Activated CD4-positive, alpha-beta T cell treated with anti-CD3 and anti-CD28 coated beads for 48 hours (primary cell): ENCODE measurements at regions not wholly inside any gene's neighbourhood (a gene's known extent, or its start where the extent isn't known, plus 50 kb on each side); places are given as distances from the start of the nearest gene placed in this dataset.
"Not testable (repeated sequence)": the region's sequence is repeated elsewhere in the genome, so short reads cannot be mapped to it uniquely, and the experiment has no call there.

Source experiments
- DNase-seq: peaks from one replicate; pipeline ENCODE4 v3.0.0-alpha.2; 2020

DNA sequence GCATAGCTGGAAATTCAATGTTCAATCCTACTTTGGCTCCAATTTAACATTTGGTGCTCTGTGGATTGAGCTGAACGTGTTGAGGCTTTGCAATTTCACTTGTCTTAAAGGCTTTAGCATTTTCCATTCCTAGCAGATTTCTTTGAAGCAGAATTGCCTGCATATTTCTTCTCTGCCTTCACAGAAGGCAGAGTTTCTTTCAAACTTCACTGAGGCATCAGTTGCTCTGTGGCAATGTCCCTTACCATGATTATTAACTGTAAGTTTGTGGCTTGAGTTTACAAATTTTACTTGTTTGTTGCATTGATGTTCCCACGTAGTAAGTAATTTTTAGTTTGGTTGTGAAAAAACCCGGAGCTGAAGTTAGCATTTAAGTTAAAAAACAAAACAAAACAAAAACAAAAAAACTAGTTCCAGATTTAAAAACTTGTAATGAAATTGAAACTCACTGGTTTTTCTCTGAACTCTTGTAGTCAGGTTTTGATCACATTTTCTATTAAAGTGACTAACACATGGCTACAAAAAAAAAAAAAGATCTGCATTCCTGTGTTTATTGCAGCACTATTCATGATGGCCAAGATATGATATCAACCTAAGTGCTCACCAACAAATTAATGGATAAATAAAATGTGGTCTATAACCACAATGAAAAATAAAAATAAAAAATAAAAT lies 55.2 kb upstream of the UXS1 start:
- not testable (repeated sequence) for DNase-seq

DNA sequence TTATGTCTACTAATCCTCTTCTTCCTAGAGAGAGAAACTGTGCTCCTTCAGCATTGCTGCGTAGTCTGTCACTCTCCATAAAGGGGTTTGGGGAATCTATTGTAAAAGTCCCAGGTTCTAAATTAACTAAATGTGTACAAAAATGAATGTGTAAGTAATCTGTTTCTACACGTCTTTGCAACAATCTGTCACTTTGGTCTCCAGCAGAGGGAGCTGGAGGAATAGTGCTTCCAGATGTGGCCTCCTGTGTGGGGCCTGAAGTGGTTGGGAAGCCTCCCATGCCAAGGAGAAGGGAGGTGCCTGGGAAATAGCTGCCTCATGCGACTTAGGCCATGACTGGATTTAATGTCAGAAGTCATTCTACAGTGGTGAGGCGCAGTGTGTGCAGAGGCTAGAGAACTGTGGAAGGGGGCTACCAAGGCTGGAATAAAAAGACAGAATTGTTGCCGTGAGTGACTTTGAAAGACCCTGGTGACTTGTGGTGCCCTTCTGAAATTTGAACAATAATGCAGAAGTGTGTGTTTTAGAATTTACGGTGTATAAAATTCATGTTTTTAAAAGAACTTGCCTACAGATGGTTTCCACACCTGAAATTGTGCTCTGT lies 54.5 kb upstream of the UXS1 start:
- DNase-seq: peak; percentile 6
